HG03280 (cell line): ENCODE measurements at regions not wholly inside any gene's neighbourhood (a gene's known extent, or its start where the extent isn't known, plus 50 kb on each side); places are given as distances from the start of the nearest gene placed in this dataset.
"Not testable (repeated sequence)": the region's sequence is repeated elsewhere in the genome, so short reads cannot be mapped to it uniquely, and the experiment has no call there.

Experiments used
- ATAC-seq: cut with Tn5 transposase; IDR thresholded peaks from one replicate; pipeline ENCODE4 v1.9.1; 2021; ENCODE audit warnings: mild to moderate bottlenecking, moderate library complexity; ENCODE audit not compliant: unreplicated experiment

DNA sequence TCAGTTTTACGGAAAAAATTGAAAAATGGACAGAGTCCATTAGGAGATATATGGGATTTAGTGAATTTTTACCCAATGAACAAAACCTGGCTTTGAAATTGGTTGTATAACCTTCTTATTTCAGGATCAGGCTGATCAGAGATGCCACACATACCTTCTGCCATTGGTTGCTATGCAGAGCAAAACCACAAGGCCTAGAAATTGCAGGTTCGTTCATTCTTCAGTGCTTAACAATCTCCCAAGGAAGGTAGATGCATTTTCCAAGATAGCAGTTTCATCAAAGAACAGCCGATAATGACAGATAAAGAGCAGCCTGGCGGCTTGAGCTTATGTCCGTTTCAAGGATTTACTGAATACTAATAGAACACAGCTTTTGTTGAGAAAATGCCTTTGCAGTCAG, 868.8 kb downstream of the EPHA4 start:
- no peak for ATAC-seq

DNA sequence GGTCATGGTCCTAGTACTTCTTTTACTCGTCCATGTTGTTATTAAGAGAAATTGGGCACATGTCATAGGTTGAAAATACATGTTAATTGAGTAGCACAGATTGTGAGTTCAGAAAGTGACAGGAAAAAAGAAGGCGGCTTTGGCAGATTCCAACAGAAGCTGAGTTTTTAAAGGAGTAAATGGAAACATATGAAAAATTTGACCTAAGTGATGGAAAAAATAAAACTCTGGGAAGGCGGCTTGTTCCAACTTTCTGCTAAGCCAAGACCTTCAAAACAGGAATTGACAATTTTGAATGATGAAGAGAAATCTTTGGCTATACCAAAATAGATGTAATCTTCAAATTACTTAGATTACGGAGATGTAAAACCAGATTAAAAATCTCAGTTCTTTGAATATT, 868.0 kb downstream of the EPHA4 start:
- ATAC-seq = no peak

DNA sequence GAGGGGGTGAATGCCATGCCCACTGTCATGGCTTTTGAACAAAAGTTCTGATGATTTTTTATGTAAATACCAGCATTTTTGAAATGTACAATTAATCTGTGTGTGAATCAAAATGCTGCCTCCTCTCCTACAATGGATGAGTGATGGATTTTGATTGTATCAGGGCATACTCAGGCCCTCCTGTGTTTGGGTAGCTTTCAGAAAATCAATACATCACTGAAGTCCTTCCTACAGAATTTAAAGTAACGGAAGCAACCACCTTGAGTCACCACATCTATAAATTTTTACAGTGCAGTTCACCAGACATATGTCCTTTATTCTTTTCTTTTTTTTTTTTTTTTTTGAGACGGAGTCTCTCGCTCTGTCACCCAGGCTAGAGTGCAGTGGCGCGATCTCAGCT, 867.3 kb downstream of the EPHA4 start:
- no peak for ATAC-seq

DNA sequence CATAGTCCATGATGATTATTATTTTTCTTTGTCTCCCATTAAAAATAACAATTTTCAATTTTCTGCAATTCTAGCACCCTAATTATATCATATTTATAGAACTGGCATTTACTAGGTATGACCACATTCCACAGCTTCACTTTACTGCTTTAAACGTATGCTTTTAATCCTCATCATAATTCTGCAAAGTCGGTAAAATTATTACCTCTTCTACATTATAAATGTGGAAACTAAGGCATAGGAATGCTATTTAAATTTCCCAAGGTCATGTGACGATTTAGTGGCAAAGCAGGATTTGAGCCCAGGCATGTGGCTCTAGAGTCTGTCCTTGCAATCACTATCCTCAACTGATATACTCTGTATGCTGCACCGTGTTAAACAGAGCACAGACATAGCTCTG, 866.4 kb downstream of the EPHA4 start:
- no peak for ATAC-seq

DNA sequence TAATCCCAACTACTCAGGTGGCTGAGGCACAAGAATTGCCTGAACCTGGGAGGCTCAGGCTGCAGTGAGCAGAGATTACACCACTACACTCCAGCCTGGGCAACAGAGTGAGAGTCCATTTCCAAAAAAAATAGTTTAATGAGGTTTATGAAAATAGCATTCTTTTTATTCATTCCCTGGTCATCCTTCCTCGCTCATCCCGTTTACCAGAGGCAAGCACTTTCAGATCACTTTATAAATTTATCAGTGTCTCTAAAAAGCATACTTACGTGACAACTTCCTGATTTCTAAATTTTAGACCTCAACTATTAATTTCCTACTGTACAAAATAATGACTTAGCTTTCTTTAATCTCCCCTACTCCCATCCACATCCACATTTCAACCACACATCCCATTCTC, 864.8 kb downstream of the EPHA4 start:
- no peak for ATAC-seq

DNA sequence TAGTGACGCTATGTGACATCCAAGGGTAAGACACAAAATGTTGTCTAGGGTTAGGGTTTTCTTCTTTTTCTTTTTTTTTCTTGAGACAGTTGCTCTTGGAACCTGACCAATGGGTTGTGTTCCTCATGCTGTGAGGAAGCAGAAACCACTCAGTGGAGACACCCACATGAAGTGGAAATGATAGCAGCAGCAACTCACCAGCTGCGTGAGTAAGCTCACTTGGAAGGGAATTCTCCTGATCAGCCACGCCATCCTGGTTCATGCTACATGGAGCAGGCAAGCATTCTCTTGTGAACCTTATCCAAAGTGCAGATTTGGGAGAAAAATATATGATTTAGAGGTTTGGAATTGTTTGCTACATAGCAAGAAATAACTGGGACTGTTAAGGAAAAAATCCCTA, 863.7 kb downstream of the EPHA4 start:
- no peak for ATAC-seq

DNA sequence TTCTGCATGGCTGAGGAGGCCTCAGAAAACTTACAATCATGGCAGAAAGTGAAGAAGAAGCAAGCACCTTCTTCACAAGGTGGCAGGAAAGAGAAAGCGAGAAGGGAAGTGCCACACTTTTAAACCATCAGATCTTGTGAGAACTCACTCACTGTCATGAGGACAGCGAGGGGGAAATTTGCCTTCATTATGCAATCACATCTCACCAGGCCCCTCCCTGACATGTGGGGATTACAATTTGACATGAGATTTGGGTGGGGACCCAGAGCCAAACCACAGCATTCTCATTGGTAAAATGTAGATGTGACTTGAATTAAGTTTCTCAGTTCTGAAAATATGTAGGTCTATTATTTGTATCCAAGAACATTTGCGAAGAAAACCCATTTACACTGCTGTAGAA, 854.8 kb downstream of the EPHA4 start:
- no peak for ATAC-seq

DNA sequence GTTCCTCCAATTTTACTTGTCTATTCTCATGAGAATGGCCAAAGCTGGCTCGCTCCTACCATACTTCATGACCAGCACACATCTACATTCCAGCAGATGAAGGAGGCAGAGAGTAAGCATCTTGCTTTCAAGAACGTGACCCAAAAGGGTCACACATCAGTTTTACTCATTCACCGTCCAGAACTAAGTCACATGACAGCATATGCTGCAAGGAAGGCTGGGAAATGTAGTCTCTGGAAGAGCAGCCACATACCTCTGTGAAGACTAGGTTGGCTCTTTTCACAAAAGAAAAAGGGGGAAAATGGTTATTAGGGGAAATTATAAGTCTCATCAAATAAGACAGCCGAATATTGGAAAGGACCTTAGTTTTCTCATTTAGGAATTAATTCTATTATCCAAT, 835.3 kb downstream of the EPHA4 start:
- no peak for ATAC-seq

DNA sequence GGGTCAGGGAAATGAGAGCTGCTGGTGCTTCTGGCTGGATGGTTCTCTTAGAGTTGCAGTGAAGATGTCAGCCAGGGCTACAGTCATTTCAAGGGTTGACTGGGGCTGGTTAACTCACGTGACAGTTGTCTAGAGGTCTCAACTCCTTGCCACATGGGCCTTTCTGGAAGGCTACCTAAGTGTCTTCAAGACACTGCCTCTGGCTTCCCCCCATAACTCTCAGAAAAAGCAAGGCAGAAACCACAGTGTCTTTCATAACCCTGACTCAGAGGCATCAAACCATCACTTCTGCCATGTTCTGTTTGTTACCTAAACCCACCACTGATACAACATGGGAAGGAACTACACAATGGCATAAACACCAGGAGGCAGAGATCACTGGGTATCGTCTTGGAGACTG, 828.9 kb downstream of the EPHA4 start:
- ATAC-seq = no peak

DNA sequence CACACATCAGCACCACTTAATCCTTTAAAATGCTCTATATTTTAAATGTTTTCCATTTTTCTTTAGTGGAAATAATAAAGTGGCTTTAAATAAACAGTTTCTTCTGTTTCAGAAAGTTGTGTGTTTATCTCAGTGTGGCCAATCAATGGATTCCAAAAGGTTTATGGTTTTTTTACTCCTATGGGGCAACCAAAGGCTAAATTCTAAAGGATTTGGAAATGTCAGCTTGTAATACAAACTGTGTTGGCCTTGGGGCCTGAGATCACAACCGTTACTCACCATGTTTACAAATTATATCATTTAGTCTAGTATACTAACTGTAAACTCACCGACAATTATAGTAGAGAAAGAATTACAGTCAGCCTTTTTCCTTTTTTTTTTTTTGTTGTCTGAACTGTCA, 827.2 kb downstream of the EPHA4 start:
- ATAC-seq = no peak

DNA sequence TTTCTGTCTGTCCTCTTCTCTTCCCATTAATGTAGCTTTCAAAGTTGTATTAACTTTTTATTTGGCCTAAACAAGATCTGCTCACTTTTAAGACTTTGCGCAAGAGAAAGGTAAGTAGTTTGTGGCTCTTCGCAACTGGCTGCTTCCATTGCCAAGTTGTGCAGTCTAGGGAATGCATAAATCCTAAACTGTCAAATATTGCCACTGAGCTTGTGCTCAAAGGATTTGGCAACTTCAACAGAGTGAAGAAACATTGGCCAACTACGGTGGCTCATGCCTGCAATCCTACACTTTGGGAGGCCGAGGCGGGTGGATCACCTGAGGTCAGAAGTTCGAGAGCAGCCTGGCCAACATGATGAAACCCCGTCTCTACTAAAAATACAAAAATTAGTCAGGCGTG, 826.4 kb downstream of the EPHA4 start:
- ATAC-seq = no peak

DNA sequence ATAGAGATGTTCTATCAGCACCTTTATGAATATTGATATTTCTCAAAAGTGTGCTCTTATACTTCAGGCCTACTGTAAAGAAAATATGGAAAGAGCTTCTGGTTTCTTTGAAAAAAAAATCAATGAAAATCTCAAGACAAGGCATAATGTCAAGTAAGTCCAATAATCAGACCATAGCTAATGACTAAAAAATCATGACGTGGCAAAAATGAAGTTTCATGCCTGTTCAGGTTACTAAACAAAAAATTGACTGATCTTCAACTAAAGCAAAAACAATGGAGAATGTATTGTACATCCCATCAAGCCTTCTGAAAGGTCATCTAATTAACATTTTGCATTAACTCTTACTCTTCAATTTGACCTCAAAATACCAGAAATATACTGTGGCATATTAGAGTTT, 824.4 kb downstream of the EPHA4 start:
- ATAC-seq = no peak

DNA sequence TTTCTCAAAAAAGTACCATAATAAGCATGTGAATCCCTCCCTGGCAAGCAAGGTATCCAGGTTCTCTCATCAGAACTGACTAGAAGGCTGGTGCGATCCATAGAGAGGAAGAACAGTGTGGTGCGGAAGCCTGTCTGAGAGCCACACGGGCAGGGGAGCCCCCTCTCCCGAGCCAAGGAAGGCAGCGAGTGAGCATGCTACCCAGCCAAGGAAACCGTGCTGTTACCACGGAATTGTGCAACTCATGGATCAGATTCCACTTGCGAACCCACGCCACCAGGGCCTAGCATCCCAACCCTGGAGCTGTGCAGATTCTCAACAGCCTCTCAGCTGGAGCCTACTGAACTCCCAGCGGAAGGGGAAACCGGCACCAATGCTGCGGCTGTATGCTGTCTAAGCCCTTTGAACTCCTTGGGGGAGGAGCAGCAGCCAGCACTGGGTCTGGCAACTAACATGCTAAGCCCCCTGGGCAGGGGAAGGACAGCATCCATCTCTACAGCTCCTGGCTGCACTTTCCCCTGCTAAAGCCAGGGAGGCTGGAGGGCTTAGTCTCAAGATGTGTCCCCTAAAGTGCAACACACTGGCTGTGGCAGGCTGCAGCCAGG, 823.1 kb downstream of the EPHA4 start:
- ATAC-seq = no peak

DNA sequence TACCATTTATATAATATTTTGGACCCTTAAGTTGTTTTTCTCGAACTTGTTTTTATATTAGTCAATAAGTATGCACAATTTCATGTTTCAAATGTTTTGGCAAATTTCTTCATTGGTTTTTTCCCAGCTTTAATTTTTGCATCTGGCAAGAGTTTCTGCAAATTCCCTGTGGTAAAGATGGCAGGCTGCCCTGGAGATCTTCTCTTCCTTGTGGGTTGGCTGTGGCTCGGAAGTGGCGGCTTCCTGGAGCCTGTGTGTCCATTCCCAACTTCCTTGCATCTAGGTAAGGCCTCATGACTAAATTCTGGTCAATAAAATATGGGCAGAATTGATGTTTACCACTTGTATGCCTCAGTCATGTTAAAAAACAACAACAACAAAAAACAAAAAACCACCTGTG, 818.6 kb downstream of the EPHA4 start:
- ATAC-seq = no peak

DNA sequence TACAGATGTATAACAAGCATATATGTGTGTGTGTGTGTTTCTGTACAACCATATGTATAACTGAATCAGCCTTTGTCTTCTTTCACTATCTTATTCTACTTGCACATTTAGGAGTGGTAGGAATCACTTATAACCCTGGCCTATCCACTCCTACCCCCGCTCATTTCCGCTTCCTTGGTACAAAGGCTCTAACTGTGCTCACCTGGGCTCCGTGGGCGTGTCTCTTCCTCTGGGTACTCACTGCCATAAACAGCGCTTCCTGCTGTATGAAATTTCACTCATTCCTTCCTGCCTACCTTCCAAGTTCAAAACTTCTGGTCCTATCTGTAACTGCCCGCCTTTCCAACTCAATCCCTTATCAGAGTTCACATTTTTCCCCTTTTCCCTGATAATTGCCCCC, 815.5 kb downstream of the EPHA4 start:
- no peak for ATAC-seq

DNA sequence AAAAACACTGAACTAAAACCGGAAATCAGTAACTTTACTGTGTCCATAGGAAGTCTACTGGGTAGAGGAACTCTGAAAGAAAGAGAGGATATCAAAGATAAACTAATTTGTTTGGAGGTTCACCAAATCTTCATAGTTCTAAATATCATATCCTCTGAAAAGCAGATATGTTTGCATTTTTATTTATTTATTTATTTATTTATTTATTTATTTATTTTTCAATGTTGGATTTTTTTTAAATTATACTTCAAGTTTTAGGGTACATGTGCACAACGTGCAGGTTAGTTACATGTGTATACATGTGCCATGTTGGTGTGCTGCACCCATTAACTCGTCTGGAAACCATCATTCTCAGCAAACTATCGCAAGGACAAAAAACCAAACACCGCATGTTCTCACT, 813.7 kb downstream of the EPHA4 start:
- not testable (repeated sequence) for ATAC-seq

DNA sequence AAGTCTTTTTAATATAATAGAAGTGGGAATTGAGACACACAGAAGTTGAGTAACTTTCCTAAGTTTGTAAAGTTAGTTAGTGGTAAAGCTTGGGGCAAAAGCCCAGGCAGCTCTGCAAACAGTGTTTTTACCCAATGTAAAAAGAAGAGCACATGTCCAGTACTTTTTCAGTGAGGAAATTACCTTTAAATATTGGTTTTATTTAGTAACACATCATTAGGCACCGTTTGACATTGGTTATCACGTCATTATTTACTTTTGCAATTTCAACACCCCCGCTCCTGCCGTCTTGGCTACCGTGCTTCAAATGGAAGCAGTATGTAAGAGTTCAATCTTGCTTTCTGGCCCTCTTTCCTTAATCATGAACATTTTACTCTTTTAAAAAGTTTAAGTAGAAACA, 807.9 kb downstream of the EPHA4 start:
- ATAC-seq = no peak

DNA sequence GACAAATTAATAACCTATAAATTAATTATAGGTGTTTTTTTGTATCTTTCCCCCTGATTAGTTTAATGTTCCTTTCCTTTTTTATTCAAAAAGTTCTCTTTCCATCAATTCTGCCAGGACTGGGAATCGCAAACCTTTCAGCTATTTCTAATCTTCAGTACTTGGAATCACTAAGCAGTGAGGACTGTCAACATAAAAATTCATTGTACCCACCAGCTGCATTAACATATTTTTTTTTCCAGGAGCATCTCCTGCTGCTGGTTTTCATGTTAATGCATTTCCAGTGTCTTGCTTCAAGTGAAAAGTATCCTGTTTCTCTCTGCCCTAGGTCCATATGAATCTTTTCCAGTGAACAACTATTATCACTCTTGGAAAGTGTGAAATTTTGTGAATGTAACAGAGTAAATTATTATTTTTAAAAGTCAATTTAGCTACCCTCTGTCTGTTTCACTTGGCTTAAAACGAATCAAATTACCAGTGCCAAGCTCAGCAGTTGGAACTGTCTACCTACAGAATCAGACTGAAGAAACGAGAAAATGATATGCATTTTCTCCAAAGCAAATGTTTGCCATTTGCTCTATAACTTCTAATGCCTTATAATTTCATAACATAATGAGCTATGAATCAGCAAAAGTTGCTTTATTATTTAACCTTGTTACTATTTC, 804.4 kb downstream of the EPHA4 start:
- ATAC-seq = no peak

DNA sequence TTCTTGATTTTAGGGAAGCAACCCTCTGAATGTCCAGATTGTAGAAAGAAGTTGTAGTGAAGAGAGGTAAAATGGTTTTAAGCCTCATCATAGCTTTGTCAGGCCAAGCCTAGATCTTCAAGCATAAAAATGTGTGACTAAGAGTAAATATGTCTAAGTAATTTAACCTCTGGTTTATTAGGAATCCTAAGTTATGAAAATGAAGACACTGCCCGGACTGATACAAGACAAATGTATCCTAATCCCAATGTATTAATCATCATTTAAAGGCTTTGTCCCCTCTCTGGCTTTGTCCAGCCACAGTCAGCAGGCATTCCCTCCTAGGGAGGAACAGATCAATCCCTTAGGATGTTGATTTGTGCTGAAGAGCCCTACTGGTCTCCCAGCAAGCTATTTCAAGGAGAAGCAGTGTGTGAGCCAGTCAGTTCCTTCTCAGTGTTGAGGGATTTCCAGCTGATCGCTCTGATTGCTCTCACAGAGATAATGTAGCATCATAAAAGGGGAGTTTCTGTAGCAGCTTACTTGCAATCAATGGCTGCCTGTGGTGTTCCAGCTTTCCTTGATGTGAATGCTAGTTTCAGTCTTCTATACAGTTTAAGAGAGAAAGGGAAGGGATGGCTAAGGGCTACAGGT, 796.1 kb downstream of the EPHA4 start:
- no peak for ATAC-seq

DNA sequence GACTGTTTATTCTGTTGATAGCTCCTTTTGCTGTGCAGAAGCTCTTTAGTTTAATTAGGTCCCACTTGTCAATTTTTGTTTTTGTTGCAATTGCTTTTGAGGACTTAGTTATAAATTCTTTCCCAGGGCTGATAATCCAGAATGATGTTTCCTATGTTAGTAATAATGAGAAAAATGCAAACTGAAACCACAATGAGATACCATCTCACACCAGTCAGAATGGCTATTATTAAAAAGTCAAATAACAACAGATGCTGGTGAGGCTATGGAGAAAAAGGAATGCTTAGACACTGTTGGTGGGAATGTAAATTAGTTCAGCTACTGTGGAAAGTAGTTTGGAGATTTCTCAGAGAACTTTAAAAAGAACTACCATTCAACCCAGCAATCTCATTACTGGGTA, 793.0 kb downstream of the EPHA4 start:
- ATAC-seq = not testable (repeated sequence)

DNA sequence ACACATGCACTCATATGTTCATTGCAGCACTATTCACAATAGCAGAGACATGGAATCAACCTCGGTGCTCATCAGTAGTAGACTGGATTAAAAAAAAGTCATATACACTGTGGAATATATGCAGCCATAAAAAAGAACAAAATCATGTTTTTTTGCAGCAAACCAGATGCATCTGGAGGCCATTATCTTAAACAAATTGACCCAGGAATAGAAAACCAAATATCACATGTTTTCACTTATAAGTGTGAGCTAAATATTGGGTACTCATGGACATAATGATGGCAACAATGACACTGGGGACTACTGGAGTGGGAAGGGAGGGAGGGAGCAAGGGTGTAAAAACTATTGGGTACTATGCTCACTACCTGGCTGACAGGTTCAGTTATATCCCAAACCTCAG, 792.6 kb downstream of the EPHA4 start:
- no peak for ATAC-seq

DNA sequence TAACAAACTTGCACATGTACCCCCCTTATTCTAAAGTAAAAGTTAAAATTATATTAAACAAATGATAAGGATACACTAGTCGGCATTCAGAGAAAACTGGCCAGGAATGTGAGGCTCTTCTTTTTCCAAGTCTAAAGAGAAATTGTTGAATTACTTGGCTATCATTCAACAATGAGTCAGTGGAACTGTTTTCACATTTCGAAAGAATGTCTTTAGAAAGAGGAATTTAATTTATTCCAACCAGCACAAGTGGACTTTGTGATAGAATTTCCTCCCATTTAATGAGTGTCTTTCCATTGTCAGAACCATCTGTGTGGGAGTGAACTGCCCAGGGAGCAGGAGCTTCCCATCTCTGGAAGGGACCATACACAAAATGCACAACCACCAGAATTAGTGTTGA, 792.2 kb downstream of the EPHA4 start:
- ATAC-seq = no peak
